ENCODE measurements at regions not wholly inside any gene's neighbourhood (a gene's known extent, or its start where the extent isn't known, plus 50 kb on each side); places are given as distances from the start of the nearest gene placed in this dataset.

- Histone ChIP-seq H3K4me1 (no peaks in the 10 kb centered on the region), H3K4me3 (no peak overlapping the region), H3K9me3 (no peaks in the 10 kb centered on the region), H3K36me3 (no peaks in the 10 kb centered on the region), H3K27ac (no peak overlapping the region), H3K27me3 (no peaks in the 10 kb centered on the region)
- no peak for TF ChIP-seq CTCF (IDR thresholded peaks at IDR 0.05)
- no peak for DNase-seq
- intact Hi-C loops (cut with DNase I), result no loop called here
- no peak for ATAC-seq
These were observed 109.0 kb downstream of the LRIG3 start for GRCh38 chr12:58811346-58811745.

- ATAC-seq, result no peak
- Histone ChIP-seq H3K36me3 (no peaks in the 10 kb centered on the region), H3K4me3 (no peak overlapping the region), H3K27ac (no peak overlapping the region), H3K4me1 (no peaks in the 10 kb centered on the region), H3K27me3 (no peaks in the 10 kb centered on the region), H3K9me3 (no peaks in the 10 kb centered on the region)
- no peak for TF ChIP-seq CTCF (IDR thresholded peaks at IDR 0.05)
- intact Hi-C loops (cut with DNase I), result no loop called here
- DNase-seq, result no peak
These were observed 108.1 kb downstream of the LRIG3 start for GRCh38 chr12:58812214-58812613.

GRCh38 chr12:58814036-58814435, 106.3 kb downstream of the LRIG3 start:
- intact Hi-C loops (cut with DNase I), result no loop called here
- H3K9me3 ChIP-seq, result no peaks in the 10 kb centered on the region
- H3K36me3 ChIP-seq, result no peaks in the 10 kb centered on the region
- no peak overlapping the region for H3K27ac ChIP-seq
- H3K4me1 ChIP-seq, result no peaks in the 10 kb centered on the region
- H3K27me3 ChIP-seq, result no peaks in the 10 kb centered on the region
- H3K4me3 ChIP-seq, result no peak overlapping the region
- no peak for TF ChIP-seq CTCF (IDR thresholded peaks at IDR 0.05)
- DNase-seq, result no peak
- ATAC-seq, result no peak

- Histone ChIP-seq H3K9me3 (no peaks in the 10 kb centered on the region), H3K4me3 (no peak overlapping the region), H3K27me3 (no peaks in the 10 kb centered on the region), H3K27ac (no peak overlapping the region), H3K36me3 (no peaks in the 10 kb centered on the region), H3K4me1 (no peaks in the 10 kb centered on the region)
- ATAC-seq, result no peak
- intact Hi-C loops (cut with DNase I), result no loop called here
- TF ChIP-seq CTCF (IDR thresholded peaks at IDR 0.05), result no peak
- DNase-seq, result no peak
These were observed 105.1 kb downstream of the LRIG3 start for GRCh38 chr12:58815235-58815634.

GRCh38 chr12:58818546-58818945, 101.8 kb downstream of the LRIG3 start:
- DNase-seq (no peak), ATAC-seq (no peak)
- H3K9me3 ChIP-seq, result no peaks in the 10 kb centered on the region
- no peaks in the 10 kb centered on the region for H3K36me3 ChIP-seq
- no peaks in the 10 kb centered on the region for H3K4me1 ChIP-seq
- intact Hi-C loops (cut with DNase I), result no loop called here
- TF ChIP-seq CTCF (IDR thresholded peaks at IDR 0.05), result no peak
- H3K4me3 ChIP-seq, result no peak overlapping the region
- no peak overlapping the region for H3K27ac ChIP-seq
- H3K27me3 ChIP-seq, result no peaks in the 10 kb centered on the region

GRCh38 chr12:58819345-58819744, 101.0 kb downstream of the LRIG3 start:
- Histone ChIP-seq H3K4me1 (no peaks in the 10 kb centered on the region), H3K36me3 (no peaks in the 10 kb centered on the region), H3K4me3 (no peak overlapping the region), H3K27ac (no peak overlapping the region), H3K27me3 (no peaks in the 10 kb centered on the region), H3K9me3 (no peaks in the 10 kb centered on the region)
- intact Hi-C loops (cut with DNase I), result no loop called here
- DNase-seq (no peak), ATAC-seq (peak; percentile 15)
- no peak for TF ChIP-seq CTCF (IDR thresholded peaks at IDR 0.05)
